ENCODE measurements at regions not wholly inside any gene's neighbourhood (a gene's known extent, or its start where the extent isn't known, plus 50 kb on each side); places are given as distances from the start of the nearest gene placed in this dataset.

DNA sequence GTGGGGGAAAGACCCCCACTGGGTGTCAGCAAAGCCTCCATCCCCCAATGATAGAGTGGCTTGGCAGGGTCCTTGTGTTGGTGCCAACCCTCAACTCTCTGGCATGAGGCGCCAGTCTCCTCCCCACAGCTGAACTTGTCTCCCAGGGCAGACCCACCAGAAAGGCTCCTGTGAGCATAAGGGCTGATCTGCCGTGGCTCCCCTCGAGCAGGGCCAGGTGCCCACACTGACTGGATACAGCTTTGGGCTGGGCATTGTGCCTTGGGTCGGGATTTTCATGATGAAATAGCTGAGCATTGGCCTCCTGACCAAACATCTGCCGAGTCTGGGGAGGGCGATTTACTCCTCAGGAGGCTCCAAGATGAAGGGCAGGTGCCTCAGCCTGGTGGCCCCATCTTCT, 68.1 kb upstream of the NPTX2 start:
- no peak overlapping the region for H3K4me2 ChIP-seq
- peaks cover 10% of the 10 kb centered on the region; the same call in 1 of the 2 replicates for H3K4me1 ChIP-seq
- H3K27me3 ChIP-seq, result no peaks in the 10 kb centered on the region
- H3K9me3 ChIP-seq, result peaks cover 27% of the 10 kb centered on the region
- no peak for TF ChIP-seq Cebpa-rat (IDR thresholded peaks at IDR 0.05)
- H3K27ac ChIP-seq, result no peak overlapping the region
- no peak overlapping the region for H3K9ac ChIP-seq
- H3K4me3 ChIP-seq, result no peak overlapping the region
- no peaks in the 10 kb centered on the region for H3K36me3 ChIP-seq
- H4K20me1 ChIP-seq, result no peaks in the 10 kb centered on the region

DNA sequence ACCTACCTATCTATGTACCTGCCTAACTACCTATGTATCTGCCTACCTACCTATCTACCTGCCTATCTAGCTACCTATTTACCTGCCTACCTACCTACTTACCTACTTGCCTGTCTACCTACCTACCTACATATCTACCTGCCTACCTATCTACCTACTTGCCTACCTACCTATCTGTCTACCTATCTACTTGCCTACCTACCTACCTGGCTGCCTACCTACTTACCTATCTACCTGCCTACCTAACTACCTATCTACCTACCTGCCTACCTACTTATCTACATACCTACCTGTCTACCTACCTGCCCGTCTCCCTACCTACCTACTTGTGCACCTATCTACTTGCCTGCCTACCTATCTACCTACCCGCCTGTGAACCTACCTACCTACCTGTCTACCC, 68.7 kb upstream of the NPTX2 start:
- Histone ChIP-seq H4K20me1 (no peaks in the 10 kb centered on the region), H3K9me3 (peaks cover 23% of the 10 kb centered on the region), H3K27me3 (no peaks in the 10 kb centered on the region), H3K4me3 (no peak overlapping the region), H3K36me3 (no peaks in the 10 kb centered on the region), H3K4me2 (no peak overlapping the region), H3K4me1 (peaks cover 10% of the 10 kb centered on the region; the same call in 1 of the 2 replicates), H3K9ac (no peak overlapping the region), H3K27ac (no peak overlapping the region)
- TF ChIP-seq Cebpa-rat (IDR thresholded peaks at IDR 0.05), result no peak

DNA sequence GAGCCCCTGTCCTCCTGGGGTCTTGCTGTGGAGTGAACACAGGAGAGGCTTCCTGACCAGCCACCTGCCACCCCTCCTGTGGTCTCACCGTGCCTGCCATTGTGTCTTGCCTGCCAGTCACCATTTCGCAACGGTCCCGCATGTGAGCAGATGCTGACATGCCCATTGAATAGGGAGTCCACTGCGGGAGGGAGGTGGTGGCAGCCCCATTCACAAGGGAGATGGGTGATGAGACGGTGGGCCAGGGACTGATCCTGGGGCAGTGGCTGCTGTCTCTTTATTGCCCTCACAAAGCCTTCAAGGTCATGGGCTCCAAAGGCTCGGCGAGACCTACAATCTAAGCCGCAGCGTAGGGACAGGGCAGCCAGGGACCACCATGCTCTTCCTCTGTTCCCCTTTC, 76.0 kb upstream of the NPTX2 start:
- H3K4me1 ChIP-seq, result peaks cover 26% of the 10 kb centered on the region
- H3K9me3 ChIP-seq, result no peaks in the 10 kb centered on the region
- TF ChIP-seq Cebpa-rat (IDR thresholded peaks at IDR 0.05), result no peak
- no peak overlapping the region for H3K4me3 ChIP-seq
- H3K27me3 ChIP-seq, result no peaks in the 10 kb centered on the region
- no peak overlapping the region for H3K27ac ChIP-seq
- no peak overlapping the region for H3K9ac ChIP-seq
- H3K36me3 ChIP-seq, result no peaks in the 10 kb centered on the region
- no peaks in the 10 kb centered on the region for H4K20me1 ChIP-seq
- H3K4me2 ChIP-seq, result peak overlapping the region; percentile 69

DNA sequence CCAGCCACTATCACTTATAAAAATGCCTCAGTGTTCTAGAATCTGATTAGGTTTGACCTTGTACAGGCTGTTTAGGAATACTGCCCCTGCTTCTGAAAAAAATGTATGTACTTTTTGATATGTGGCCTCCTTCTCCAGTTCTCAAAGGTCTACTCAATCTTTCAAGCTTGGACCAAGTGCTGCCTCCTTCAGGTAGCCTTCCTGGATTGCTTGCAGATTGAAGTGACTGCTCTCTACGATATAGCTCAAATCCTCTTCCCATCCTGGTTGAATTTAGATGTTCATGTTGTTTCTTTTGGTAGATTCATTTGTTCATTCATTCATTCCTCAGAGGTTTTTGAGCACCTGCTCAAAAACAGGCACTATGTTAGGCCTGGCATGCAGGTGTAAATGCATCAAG, 77.2 kb upstream of the NPTX2 start:
- H3K4me3 ChIP-seq, result no peak overlapping the region
- peak overlapping the region; percentile 69 for H3K4me2 ChIP-seq
- no peaks in the 10 kb centered on the region for H3K36me3 ChIP-seq
- H3K9ac ChIP-seq, result no peak overlapping the region
- H3K4me1 ChIP-seq, result peaks cover 20% of the 10 kb centered on the region
- H3K9me3 ChIP-seq, result no peaks in the 10 kb centered on the region
- H3K27ac ChIP-seq, result no peak overlapping the region
- H3K27me3 ChIP-seq, result no peaks in the 10 kb centered on the region
- no peaks in the 10 kb centered on the region for H4K20me1 ChIP-seq
- TF ChIP-seq Cebpa-rat (IDR thresholded peaks at IDR 0.05), result no peak

DNA sequence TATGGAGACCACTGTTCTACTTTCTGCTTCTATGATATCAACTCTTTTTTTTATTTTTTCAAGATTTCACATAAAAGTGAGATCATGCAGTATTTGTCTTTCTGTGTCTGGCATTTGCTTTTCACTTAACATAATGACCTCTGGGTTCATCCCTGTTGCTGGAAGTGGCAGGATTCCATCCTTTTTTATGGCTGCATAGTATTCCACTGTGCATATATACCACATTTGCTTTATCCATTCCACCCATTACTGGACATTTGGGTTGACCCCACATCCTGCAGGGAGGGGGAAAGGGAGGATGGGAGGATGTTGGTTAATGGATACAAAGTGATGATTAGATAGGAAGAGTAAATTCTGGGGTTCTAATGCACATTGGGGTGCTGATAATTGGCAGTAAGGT, 80.3 kb upstream of the NPTX2 start:
- H3K4me1 ChIP-seq, result peaks cover 16% of the 10 kb centered on the region
- no peaks in the 10 kb centered on the region for H4K20me1 ChIP-seq
- H3K27me3 ChIP-seq, result no peaks in the 10 kb centered on the region
- H3K9ac ChIP-seq, result no peak overlapping the region
- TF ChIP-seq Cebpa-rat (IDR thresholded peaks at IDR 0.05), result no peak
- H3K9me3 ChIP-seq, result peaks cover under 1% of the 10 kb centered on the region; the same call in 1 of the 2 replicates
- H3K4me2 ChIP-seq, result no peak overlapping the region
- H3K27ac ChIP-seq, result no peak overlapping the region
- no peak overlapping the region for H3K4me3 ChIP-seq
- no peaks in the 10 kb centered on the region for H3K36me3 ChIP-seq

DNA sequence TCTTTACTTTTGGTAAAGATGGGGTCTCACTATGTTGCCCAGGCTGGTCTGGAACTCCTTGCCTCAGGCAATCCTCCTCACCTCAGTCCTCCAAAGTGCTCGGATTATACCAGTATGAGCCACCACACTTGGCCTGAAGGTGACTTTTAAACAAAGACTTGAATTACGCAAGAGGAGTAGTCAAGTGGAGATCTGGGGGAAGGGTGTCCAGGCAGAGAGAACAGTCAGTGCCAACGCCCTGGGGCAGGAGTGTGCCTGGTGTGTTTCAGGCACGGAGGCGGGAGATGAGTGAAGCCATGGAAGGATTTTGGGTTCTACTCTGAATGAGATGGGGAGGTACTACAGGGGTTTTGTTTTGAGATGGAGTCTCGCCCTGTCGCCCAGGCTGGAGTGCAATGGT, 82.6 kb upstream of the NPTX2 start:
- peak; percentile 36; the same call in 1 of the 2 replicates for TF ChIP-seq Cebpa-rat (IDR thresholded peaks at IDR 0.05)
- Histone ChIP-seq H3K4me2 (no peak overlapping the region), H3K9ac (no peak overlapping the region), H3K4me3 (no peak overlapping the region), H3K36me3 (no peaks in the 10 kb centered on the region), H3K27ac (no peak overlapping the region), H3K27me3 (no peaks in the 10 kb centered on the region), H4K20me1 (no peaks in the 10 kb centered on the region), H3K4me1 (no peaks in the 10 kb centered on the region), H3K9me3 (peaks cover 10% of the 10 kb centered on the region; the same call in 1 of the 2 replicates)

DNA sequence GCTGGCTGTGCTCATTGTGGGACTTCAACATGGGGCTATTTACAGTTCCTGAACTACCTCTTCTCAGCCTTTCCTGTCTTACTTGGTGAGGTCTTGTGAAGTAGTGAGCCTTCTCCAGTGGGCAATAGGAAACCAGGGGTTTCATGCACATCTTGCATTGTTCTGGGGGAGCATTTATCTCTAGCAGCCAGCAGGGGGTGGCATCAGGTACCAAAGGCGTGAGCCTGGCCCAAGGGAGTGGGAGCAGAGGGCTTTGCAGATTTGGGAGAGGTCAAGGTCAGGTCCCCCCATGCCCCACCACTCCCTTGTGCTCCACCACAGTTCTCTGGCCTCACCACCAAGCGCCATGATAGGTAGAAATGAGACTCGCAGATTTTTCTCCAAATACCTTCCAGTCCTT, 85.4 kb upstream of the NPTX2 start:
- H3K9me3 ChIP-seq, result peaks cover 10% of the 10 kb centered on the region; the same call in 1 of the 2 replicates
- no peaks in the 10 kb centered on the region for H4K20me1 ChIP-seq
- H3K27me3 ChIP-seq, result no peaks in the 10 kb centered on the region
- H3K4me2 ChIP-seq, result no peak overlapping the region
- no peaks in the 10 kb centered on the region for H3K4me1 ChIP-seq
- no peak overlapping the region for H3K4me3 ChIP-seq
- no peak for TF ChIP-seq Cebpa-rat (IDR thresholded peaks at IDR 0.05)
- H3K9ac ChIP-seq, result no peak overlapping the region
- no peaks in the 10 kb centered on the region for H3K36me3 ChIP-seq
- no peak overlapping the region for H3K27ac ChIP-seq

DNA sequence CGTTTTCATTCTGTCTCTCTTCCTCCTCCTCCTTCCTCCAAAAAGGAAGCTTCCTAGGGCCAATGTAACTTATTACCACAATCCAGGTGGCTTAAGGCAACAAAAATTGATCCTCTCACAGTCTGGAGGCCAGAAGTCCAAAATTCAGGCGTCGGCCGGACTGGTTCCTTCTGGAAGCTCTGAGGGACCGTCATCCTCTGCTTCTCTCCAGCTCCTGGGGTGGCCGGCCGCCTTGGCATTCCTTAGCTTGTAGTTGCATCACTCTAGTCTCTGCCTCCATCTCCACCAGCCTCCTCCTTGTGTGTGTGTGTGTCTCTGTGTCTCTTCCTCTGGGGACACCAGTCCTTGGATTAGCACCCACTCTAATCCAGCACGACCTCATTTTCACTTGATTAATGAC, 89.0 kb upstream of the NPTX2 start:
- no peak overlapping the region for H3K27ac ChIP-seq
- TF ChIP-seq Cebpa-rat (IDR thresholded peaks at IDR 0.05), result no peak
- H3K4me3 ChIP-seq, result no peak overlapping the region
- no peak overlapping the region for H3K4me2 ChIP-seq
- H3K9ac ChIP-seq, result no peak overlapping the region
- H4K20me1 ChIP-seq, result no peaks in the 10 kb centered on the region
- H3K9me3 ChIP-seq, result peaks cover 28% of the 10 kb centered on the region
- peaks cover 6% of the 10 kb centered on the region for H3K4me1 ChIP-seq
- H3K36me3 ChIP-seq, result no peaks in the 10 kb centered on the region
- no peaks in the 10 kb centered on the region for H3K27me3 ChIP-seq

DNA sequence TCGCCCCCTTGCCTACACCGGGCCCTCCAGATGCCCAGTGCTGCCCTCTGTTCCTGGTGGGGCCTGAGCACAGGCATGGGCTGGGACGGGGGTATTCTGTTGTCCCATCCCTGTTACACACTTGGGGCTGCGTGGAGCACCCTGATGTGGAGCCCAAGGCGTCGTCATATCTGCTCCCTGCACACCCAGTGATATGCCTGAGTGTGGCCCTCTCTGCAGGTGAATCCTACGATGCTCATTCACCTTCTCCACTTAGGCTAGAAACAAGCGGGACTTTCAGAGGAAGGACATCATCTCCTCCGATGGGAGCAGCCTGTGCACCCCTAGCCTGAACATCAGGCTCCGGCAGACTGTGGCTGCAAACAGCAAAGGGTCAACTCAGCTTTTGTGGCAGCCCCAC, 91.0 kb upstream of the NPTX2 start:
- H3K4me1 ChIP-seq, result peaks cover 12% of the 10 kb centered on the region
- H3K27ac ChIP-seq, result no peak overlapping the region
- H3K9ac ChIP-seq, result no peak overlapping the region
- H3K4me3 ChIP-seq, result no peak overlapping the region
- H3K9me3 ChIP-seq, result peaks cover 21% of the 10 kb centered on the region
- no peak for TF ChIP-seq Cebpa-rat (IDR thresholded peaks at IDR 0.05)
- H3K36me3 ChIP-seq, result no peaks in the 10 kb centered on the region
- no peaks in the 10 kb centered on the region for H4K20me1 ChIP-seq
- no peaks in the 10 kb centered on the region for H3K27me3 ChIP-seq
- no peak overlapping the region for H3K4me2 ChIP-seq

DNA sequence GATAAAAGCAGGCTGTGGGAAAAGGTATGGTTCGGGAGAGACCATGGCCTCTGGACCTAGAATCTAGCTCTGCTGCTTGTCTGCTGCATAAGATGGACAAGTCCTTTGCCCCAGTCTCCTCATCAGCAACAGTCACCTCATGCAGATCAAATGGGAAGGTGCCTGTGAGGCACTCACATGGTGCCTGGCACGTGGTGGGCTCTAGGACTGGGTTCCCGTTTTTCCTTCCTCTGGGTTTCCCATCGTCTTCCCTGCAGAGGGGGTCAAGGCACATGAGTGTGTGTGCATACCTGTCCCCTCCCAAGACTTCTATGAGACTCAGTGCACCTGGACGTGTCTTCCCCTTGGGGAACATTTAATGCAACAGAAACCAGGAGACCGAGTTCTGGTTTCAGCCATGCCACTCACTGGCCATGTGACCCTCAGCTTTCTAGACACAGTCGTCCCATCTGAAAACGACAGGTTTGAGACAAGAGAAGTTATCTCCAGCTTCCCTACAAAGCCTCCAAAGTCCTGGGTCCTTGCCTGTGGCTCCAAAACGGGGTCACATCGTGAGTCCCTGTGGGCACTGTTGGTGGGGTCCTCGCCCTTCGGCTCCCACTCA, 95.9 kb upstream of the NPTX2 start:
- Histone ChIP-seq H3K36me3 (no peaks in the 10 kb centered on the region), H3K9ac (no peak overlapping the region), H3K4me3 (no peak overlapping the region), H3K27ac (no peak overlapping the region), H3K4me1 (peaks cover 12% of the 10 kb centered on the region), H3K9me3 (peaks cover 19% of the 10 kb centered on the region), H3K4me2 (no peak overlapping the region), H3K27me3 (no peaks in the 10 kb centered on the region), H4K20me1 (no peaks in the 10 kb centered on the region)
- TF ChIP-seq Cebpa-rat (IDR thresholded peaks at IDR 0.05), result no peak
